ENCODE measurements at regions not wholly inside any gene's neighbourhood (a gene's known extent, or its start where the extent isn't known, plus 50 kb on each side); places are given as distances from the start of the nearest gene placed in this dataset.

DNA sequence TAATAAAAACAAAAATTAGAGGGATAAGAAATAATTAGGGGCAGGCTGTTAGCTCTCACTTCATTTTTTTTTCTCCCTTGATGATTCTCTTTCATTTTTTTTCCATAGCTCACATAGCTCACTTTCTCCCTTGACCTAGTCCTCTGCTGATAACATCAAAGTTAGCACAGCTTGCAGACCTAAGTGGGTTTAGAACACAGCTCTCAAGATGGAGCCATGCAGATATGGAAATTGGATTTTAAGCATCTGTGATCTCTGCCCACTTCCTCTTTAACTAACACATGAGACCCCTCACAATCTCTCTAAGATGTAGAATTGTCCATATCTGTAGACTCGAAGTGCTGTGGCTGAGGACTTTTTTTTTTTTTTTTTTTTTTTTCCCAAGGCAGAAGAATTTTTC, 257.1 kb downstream of the SOX4 start:
- TF ChIP-seq, protein P1, sequence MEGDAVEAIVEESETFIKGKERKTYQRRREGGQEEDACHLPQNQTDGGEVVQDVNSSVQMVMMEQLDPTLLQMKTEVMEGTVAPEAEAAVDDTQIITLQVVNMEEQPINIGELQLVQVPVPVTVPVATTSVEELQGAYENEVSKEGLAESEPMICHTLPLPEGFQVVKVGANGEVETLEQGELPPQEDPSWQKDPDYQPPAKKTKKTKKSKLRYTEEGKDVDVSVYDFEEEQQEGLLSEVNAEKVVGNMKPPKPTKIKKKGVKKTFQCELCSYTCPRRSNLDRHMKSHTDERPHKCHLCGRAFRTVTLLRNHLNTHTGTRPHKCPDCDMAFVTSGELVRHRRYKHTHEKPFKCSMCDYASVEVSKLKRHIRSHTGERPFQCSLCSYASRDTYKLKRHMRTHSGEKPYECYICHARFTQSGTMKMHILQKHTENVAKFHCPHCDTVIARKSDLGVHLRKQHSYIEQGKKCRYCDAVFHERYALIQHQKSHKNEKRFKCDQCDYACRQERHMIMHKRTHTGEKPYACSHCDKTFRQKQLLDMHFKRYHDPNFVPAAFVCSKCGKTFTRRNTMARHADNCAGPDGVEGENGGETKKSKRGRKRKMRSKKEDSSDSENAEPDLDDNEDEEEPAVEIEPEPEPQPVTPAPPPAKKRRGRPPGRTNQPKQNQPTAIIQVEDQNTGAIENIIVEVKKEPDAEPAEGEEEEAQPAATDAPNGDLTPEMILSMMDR (IDR thresholded peaks at IDR 0.05) = no peak
- no peak for TF ChIP-seq POLR2AphosphoS5 (IDR thresholded peaks at IDR 0.05; ENCODE audit: low read depth, low read length)
- no peak for TF ChIP-seq MAX (IDR thresholded peaks at IDR 0.05; ENCODE audit: low read depth)
- no peak for TF ChIP-seq SIN3A (IDR thresholded peaks at IDR 0.05; ENCODE audit: borderline replicate concordance, low read depth, low read length)
- no peak for TF ChIP-seq PBX3 (IDR thresholded peaks at IDR 0.05)
- TF ChIP-seq, protein P2, sequence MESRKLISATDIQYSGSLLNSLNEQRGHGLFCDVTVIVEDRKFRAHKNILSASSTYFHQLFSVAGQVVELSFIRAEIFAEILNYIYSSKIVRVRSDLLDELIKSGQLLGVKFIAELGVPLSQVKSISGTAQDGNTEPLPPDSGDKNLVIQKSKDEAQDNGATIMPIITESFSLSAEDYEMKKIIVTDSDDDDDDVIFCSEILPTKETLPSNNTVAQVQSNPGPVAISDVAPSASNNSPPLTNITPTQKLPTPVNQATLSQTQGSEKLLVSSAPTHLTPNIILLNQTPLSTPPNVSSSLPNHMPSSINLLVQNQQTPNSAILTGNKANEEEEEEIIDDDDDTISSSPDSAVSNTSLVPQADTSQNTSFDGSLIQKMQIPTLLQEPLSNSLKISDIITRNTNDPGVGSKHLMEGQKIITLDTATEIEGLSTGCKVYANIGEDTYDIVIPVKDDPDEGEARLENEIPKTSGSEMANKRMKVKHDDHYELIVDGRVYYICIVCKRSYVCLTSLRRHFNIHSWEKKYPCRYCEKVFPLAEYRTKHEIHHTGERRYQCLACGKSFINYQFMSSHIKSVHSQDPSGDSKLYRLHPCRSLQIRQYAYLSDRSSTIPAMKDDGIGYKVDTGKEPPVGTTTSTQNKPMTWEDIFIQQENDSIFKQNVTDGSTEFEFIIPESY (IDR thresholded peaks at IDR 0.05; ENCODE audit: borderline replicate concordance, low read depth) = no peak
- TF ChIP-seq SMC3 (IDR thresholded peaks at IDR 0.05; ENCODE audit: low read depth, low read length) = no peak
- TF ChIP-seq, protein P3, sequence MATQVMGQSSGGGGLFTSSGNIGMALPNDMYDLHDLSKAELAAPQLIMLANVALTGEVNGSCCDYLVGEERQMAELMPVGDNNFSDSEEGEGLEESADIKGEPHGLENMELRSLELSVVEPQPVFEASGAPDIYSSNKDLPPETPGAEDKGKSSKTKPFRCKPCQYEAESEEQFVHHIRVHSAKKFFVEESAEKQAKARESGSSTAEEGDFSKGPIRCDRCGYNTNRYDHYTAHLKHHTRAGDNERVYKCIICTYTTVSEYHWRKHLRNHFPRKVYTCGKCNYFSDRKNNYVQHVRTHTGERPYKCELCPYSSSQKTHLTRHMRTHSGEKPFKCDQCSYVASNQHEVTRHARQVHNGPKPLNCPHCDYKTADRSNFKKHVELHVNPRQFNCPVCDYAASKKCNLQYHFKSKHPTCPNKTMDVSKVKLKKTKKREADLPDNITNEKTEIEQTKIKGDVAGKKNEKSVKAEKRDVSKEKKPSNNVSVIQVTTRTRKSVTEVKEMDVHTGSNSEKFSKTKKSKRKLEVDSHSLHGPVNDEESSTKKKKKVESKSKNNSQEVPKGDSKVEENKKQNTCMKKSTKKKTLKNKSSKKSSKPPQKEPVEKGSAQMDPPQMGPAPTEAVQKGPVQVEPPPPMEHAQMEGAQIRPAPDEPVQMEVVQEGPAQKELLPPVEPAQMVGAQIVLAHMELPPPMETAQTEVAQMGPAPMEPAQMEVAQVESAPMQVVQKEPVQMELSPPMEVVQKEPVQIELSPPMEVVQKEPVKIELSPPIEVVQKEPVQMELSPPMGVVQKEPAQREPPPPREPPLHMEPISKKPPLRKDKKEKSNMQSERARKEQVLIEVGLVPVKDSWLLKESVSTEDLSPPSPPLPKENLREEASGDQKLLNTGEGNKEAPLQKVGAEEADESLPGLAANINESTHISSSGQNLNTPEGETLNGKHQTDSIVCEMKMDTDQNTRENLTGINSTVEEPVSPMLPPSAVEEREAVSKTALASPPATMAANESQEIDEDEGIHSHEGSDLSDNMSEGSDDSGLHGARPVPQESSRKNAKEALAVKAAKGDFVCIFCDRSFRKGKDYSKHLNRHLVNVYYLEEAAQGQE (IDR thresholded peaks at IDR 0.05; ENCODE audit: low read depth, low read length) = no peak
- no peak for TF ChIP-seq TAF1 (IDR thresholded peaks at IDR 0.05; ENCODE audit: borderline replicate concordance, low read depth, low read length)
- peak in 1 of 2 experiments; percentile 63; a peak in 1 of 4 replicates for TF ChIP-seq EP300 (IDR thresholded peaks at IDR 0.05; ENCODE audit: borderline replicate concordance in 1 of 2, low read depth in 1 of 2, low read length in 1 of 2)
- TF ChIP-seq TCF12 (IDR thresholded peaks at IDR 0.05) = peak; percentile 41; the same call in 1 of the 2 replicates
- no peak for TF ChIP-seq EZH2phosphoT487 (IDR thresholded peaks at IDR 0.05; ENCODE audit: borderline replicate concordance, low read depth)
